ENCODE measurements at regions not wholly inside any gene's neighbourhood (a gene's known extent, or its start where the extent isn't known, plus 50 kb on each side); places are given as distances from the start of the nearest gene placed in this dataset.
"Not testable (repeated sequence)": the region's sequence is repeated elsewhere in the genome, so short reads cannot be mapped to it uniquely, and the experiment has no call there.

- Histone ChIP-seq H3K36me3 (ENCODE audit: control insufficient read depth in 1 of 2, insufficient read depth in 2 of 2, low read depth in 1 of 2, low read length in 2 of 2) (no peaks in the 10 kb centered on the region), H3K4me3 (ENCODE audit: insufficient read depth in 1 of 2, low read depth in 1 of 2, low read length in 2 of 2) (no peak overlapping the region), H2BK5ac (ENCODE audit: low read depth, low read length, poor library complexity, severe bottlenecking) (no peak overlapping the region), H2AK5ac (ENCODE audit: low read length, severe bottlenecking) (no peak overlapping the region), H3K4me1 (ENCODE audit: control insufficient read depth, insufficient read depth, low read depth, low read length) (no peaks in the 10 kb centered on the region), H3K18ac (ENCODE audit: low read depth in 1 of 2, low read length in 2 of 2) (no peak overlapping the region), H3K14ac (ENCODE audit: low read length in 2 of 2) (no peak overlapping the region), H3K9me3 (ENCODE audit: control insufficient read depth, low read length) (peaks cover 5% of the 10 kb centered on the region), H2BK120ac (ENCODE audit: low read depth, low read length) (no peak overlapping the region), H3K4ac (ENCODE audit: low read depth in 1 of 2, low read length in 2 of 2) (no peak overlapping the region), H4K8ac (ENCODE audit: low read length) (no peak overlapping the region), H2BK15ac (ENCODE audit: low read depth, poor library complexity, severe bottlenecking) (no peak overlapping the region), H2BK12ac (ENCODE audit: low read length in 2 of 2) (no peak overlapping the region), H3K27me3 (ENCODE audit: control insufficient read depth in 1 of 2, insufficient read depth in 1 of 2, low read length in 2 of 2) (no peaks in the 10 kb centered on the region), H3K79me1 (replicated peaks; ENCODE audit: low read length, poor library complexity, severe bottlenecking) (no peaks in the 10 kb centered on the region), H3K9ac (ENCODE audit: low read length) (no peak overlapping the region), H4K91ac (ENCODE audit: low read length) (no peak overlapping the region), H2AFZ (ENCODE audit: low read depth, low read length) (no peak overlapping the region), H3K23ac (ENCODE audit: low read length in 2 of 2) (no peak overlapping the region), H3K27ac (ENCODE audit: low read length, poor library complexity, severe bottlenecking) (no peak overlapping the region), H3K4me2 (ENCODE audit: low read length, poor library complexity, severe bottlenecking) (no peak overlapping the region)
- DNase-seq: no peak
Measured at GRCh38 chr17:6928193-6928592, 67.7 kb upstream of the ALOX12 start.

- Histone ChIP-seq H4K8ac (ENCODE audit: low read length) (no peak overlapping the region), H3K4me3 (ENCODE audit: insufficient read depth in 1 of 2, low read depth in 1 of 2, low read length in 2 of 2) (no peak overlapping the region), H2AFZ (ENCODE audit: low read depth, low read length) (no peak overlapping the region), H3K14ac (ENCODE audit: low read length in 2 of 2) (no peak overlapping the region), H3K4me2 (ENCODE audit: low read length, poor library complexity, severe bottlenecking) (no peak overlapping the region), H3K9ac (ENCODE audit: low read length) (no peak overlapping the region), H2BK5ac (ENCODE audit: low read depth, low read length, poor library complexity, severe bottlenecking) (no peak overlapping the region), H4K91ac (ENCODE audit: low read length) (no peak overlapping the region), H2BK120ac (ENCODE audit: low read depth, low read length) (no peak overlapping the region), H3K36me3 (ENCODE audit: control insufficient read depth in 1 of 2, insufficient read depth in 2 of 2, low read depth in 1 of 2, low read length in 2 of 2) (no peaks in the 10 kb centered on the region), H3K18ac (ENCODE audit: low read depth in 1 of 2, low read length in 2 of 2) (no peak overlapping the region), H3K4me1 (ENCODE audit: control insufficient read depth, insufficient read depth, low read depth, low read length) (no peaks in the 10 kb centered on the region), H2BK15ac (ENCODE audit: low read depth, poor library complexity, severe bottlenecking) (no peak overlapping the region), H3K79me1 (replicated peaks; ENCODE audit: low read length, poor library complexity, severe bottlenecking) (no peaks in the 10 kb centered on the region), H2AK5ac (ENCODE audit: low read length, severe bottlenecking) (no peak overlapping the region), H3K27me3 (ENCODE audit: control insufficient read depth in 1 of 2, insufficient read depth in 1 of 2, low read length in 2 of 2) (no peaks in the 10 kb centered on the region), H3K27ac (ENCODE audit: low read length, poor library complexity, severe bottlenecking) (no peak overlapping the region), H3K9me3 (ENCODE audit: control insufficient read depth, low read length) (peaks cover under 1% of the 10 kb centered on the region), H3K4ac (ENCODE audit: low read depth in 1 of 2, low read length in 2 of 2) (no peak overlapping the region), H3K23ac (ENCODE audit: low read length in 2 of 2) (no peak overlapping the region), H2BK12ac (ENCODE audit: low read length in 2 of 2) (no peak overlapping the region)
- no peak for DNase-seq
Measured at GRCh38 chr17:6930749-6931148, 65.1 kb upstream of the ALOX12 start.

- H2AK5ac ChIP-seq (ENCODE audit: low read length, severe bottlenecking); H2AFZ ChIP-seq (ENCODE audit: low read depth, low read length); H3K27me3 ChIP-seq (ENCODE audit: control insufficient read depth in 1 of 2, insufficient read depth in 1 of 2, low read length in 2 of 2); H3K27ac ChIP-seq (ENCODE audit: low read length, poor library complexity, severe bottlenecking); H3K4me1 ChIP-seq (ENCODE audit: control insufficient read depth, insufficient read depth, low read depth, low read length); H3K9ac ChIP-seq (ENCODE audit: low read length); H2BK15ac ChIP-seq (ENCODE audit: low read depth, poor library complexity, severe bottlenecking); H4K8ac ChIP-seq (ENCODE audit: low read length); H3K79me1 ChIP-seq (replicated peaks; ENCODE audit: low read length, poor library complexity, severe bottlenecking); H3K14ac ChIP-seq (ENCODE audit: low read length in 2 of 2); H3K4me3 ChIP-seq (ENCODE audit: insufficient read depth in 1 of 2, low read depth in 1 of 2, low read length in 2 of 2); H2BK120ac ChIP-seq (ENCODE audit: low read depth, low read length); DNase-seq; H4K91ac ChIP-seq (ENCODE audit: low read length); H3K23ac ChIP-seq (ENCODE audit: low read length in 2 of 2); H3K9me3 ChIP-seq (ENCODE audit: control insufficient read depth, low read length); H2BK5ac ChIP-seq (ENCODE audit: low read depth, low read length, poor library complexity, severe bottlenecking); H3K4ac ChIP-seq (ENCODE audit: low read depth in 1 of 2, low read length in 2 of 2); H3K36me3 ChIP-seq (ENCODE audit: control insufficient read depth in 1 of 2, insufficient read depth in 2 of 2, low read depth in 1 of 2, low read length in 2 of 2); H3K18ac ChIP-seq (ENCODE audit: low read depth in 1 of 2, low read length in 2 of 2); H3K4me2 ChIP-seq (ENCODE audit: low read length, poor library complexity, severe bottlenecking); H2BK12ac ChIP-seq (ENCODE audit: low read length in 2 of 2): not testable (repeated sequence)
- WGBS: 67% methylated on average over 2 of the region's 2 CpGs
Measured at GRCh38 chr17:6934544-6934943, 61.3 kb upstream of the ALOX12 start.

- Histone ChIP-seq H3K79me1 (replicated peaks; ENCODE audit: low read length, poor library complexity, severe bottlenecking) (no peaks in the 10 kb centered on the region), H3K23ac (ENCODE audit: low read length in 2 of 2) (no peak overlapping the region), H3K4me3 (ENCODE audit: insufficient read depth in 1 of 2, low read depth in 1 of 2, low read length in 2 of 2) (peak overlapping the region in 1 of 2 experiments; percentile 75), H3K18ac (ENCODE audit: low read depth in 1 of 2, low read length in 2 of 2) (no peak overlapping the region), H3K27me3 (ENCODE audit: control insufficient read depth in 1 of 2, insufficient read depth in 1 of 2, low read length in 2 of 2) (no peaks in the 10 kb centered on the region), H3K4me2 (ENCODE audit: low read length, poor library complexity, severe bottlenecking) (peak overlapping the region; percentile 33), H3K4ac (ENCODE audit: low read depth in 1 of 2, low read length in 2 of 2) (no peak overlapping the region), H3K14ac (ENCODE audit: low read length in 2 of 2) (no peak overlapping the region), H4K91ac (ENCODE audit: low read length) (no peak overlapping the region), H3K9ac (ENCODE audit: low read length) (peak overlapping the region; percentile 92), H2BK15ac (ENCODE audit: low read depth, poor library complexity, severe bottlenecking) (no peak overlapping the region), H4K8ac (ENCODE audit: low read length) (no peak overlapping the region), H2BK120ac (ENCODE audit: low read depth, low read length) (no peak overlapping the region), H3K36me3 (ENCODE audit: control insufficient read depth in 1 of 2, insufficient read depth in 2 of 2, low read depth in 1 of 2, low read length in 2 of 2) (no peaks in the 10 kb centered on the region), H2BK12ac (ENCODE audit: low read length in 2 of 2) (no peak overlapping the region), H2BK5ac (ENCODE audit: low read depth, low read length, poor library complexity, severe bottlenecking) (no peak overlapping the region), H2AFZ (ENCODE audit: low read depth, low read length) (no peak overlapping the region), H3K27ac (ENCODE audit: low read length, poor library complexity, severe bottlenecking) (no peak overlapping the region), H3K4me1 (ENCODE audit: control insufficient read depth, insufficient read depth, low read depth, low read length) (no peaks in the 10 kb centered on the region), H3K9me3 (ENCODE audit: control insufficient read depth, low read length) (no peaks in the 10 kb centered on the region), H2AK5ac (ENCODE audit: low read length, severe bottlenecking) (no peak overlapping the region)
- DNase-seq: no peak
- 77% methylated on average over 7 of the region's 8 CpGs for WGBS
Measured at GRCh38 chr17:6936370-6937028, 59.4 kb upstream of the ALOX12 start.

Data from mesenchymal stem cell (in vitro differentiated cells and primary cell).